Peyer's patch (tissue), 4 donors: ENCODE measurements at regions not wholly inside any gene's neighbourhood (a gene's known extent, or its start where the extent isn't known, plus 50 kb on each side); places are given as distances from the start of the nearest gene placed in this dataset.
"Not testable (repeated sequence)": the region's sequence is repeated elsewhere in the genome, so short reads cannot be mapped to it uniquely, and the experiment has no call there.

Experiments used
- POLR2A ChIP-seq, 2 donors: fragments of 450-650 bp; IDR thresholded peaks; one replicate each; pipeline ENCODE4 v1.5.1; 2017; ENCODE audit warnings: antibody characterized with exemption in 2 of 2, mild to moderate bottlenecking in 2 of 2, moderate library complexity in 2 of 2
- TF ChIP-seq, protein P1 (sequence below), 6 experiments: fragments of 450-650 bp in 4 of 6; fragments of 200-600 bp in 2 of 6; sonication (generic) in 1 of 6; IDR thresholded peaks; one replicate each; pipeline ENCODE4 v1.5.1; 2017 to 2019; ENCODE audit warnings: antibody characterized with exemption in 6 of 6, mild to moderate bottlenecking in 3 of 6, moderate library complexity in 1 of 6

DNA sequence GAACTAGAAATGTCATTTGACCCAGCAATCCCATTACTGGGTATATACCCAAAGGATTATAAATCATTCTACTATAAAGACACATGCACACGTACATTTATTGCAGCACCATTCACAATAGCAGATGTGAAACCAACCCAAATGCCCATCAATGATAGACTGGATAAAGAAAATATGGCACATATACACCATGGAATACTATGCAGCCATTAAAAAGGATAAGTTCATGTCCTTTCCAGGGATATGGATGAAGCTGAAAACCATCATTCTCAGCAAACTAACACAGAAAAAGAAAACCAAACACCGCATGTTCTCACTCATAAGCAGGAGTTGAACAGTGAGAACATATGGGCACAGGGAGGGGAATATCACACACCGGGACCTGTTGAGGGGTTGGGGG is 75.6 kb downstream of the EBNA1BP2 start:
- TF ChIP-seq, protein P1, sequence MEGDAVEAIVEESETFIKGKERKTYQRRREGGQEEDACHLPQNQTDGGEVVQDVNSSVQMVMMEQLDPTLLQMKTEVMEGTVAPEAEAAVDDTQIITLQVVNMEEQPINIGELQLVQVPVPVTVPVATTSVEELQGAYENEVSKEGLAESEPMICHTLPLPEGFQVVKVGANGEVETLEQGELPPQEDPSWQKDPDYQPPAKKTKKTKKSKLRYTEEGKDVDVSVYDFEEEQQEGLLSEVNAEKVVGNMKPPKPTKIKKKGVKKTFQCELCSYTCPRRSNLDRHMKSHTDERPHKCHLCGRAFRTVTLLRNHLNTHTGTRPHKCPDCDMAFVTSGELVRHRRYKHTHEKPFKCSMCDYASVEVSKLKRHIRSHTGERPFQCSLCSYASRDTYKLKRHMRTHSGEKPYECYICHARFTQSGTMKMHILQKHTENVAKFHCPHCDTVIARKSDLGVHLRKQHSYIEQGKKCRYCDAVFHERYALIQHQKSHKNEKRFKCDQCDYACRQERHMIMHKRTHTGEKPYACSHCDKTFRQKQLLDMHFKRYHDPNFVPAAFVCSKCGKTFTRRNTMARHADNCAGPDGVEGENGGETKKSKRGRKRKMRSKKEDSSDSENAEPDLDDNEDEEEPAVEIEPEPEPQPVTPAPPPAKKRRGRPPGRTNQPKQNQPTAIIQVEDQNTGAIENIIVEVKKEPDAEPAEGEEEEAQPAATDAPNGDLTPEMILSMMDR (IDR thresholded peaks at IDR 0.05) = not testable (repeated sequence)
- TF ChIP-seq POLR2A (IDR thresholded peaks at IDR 0.05) = not testable (repeated sequence)
